HepG2 (cell line): ENCODE measurements at regions not wholly inside any gene's neighbourhood (a gene's known extent, or its start where the extent isn't known, plus 50 kb on each side); places are given as distances from the start of the nearest gene placed in this dataset.

Experiments
- BHLHE40 ChIP-seq: IDR thresholded peaks from 2 replicates; pipeline ENCODE4 v1.6.1; 2011; ENCODE audit warnings: low read length, improper control_type of control experiment
- GATAD2A ChIP-seq: IDR thresholded peaks from 2 replicates; pipeline ENCODE4 v1.6.1; 2016
- KDM2A ChIP-seq: sonication (generic); formaldehyde crosslinking; IDR thresholded peaks from 2 replicates; pipeline ENCODE4 v1.4.0; 2020; ENCODE audit warnings: low read depth, missing genetic modification reagents, borderline replicate concordance
- KDM3A ChIP-seq: IDR thresholded peaks from 2 replicates; pipeline ENCODE4 v1.6.1; 2018; ENCODE audit warnings: low read depth, missing compliant biosample characterization
- KLF16 ChIP-seq, 2 experiments: sonication (generic) in 1 of 2; formaldehyde crosslinking in 1 of 2; IDR thresholded peaks; 2 replicates each; pipeline versions ENCODE4 v1.6.1 to v1.8.0; 2016 to 2023; ENCODE audit warnings: missing genetic modification reagents in 2 of 2, missing compliant biosample characterization in 1 of 2
- LRRFIP1 ChIP-seq: sonication (generic); formaldehyde crosslinking; conservative IDR thresholded peaks from 2 replicates; pipeline ENCODE4 v1.4.0; 2020; ENCODE audit warnings: missing genetic modification reagents
- NCOA2 ChIP-seq: sonication (generic); formaldehyde crosslinking; IDR thresholded peaks from 2 replicates; pipeline ENCODE4 v1.8.0; 2022; ENCODE audit warnings: inconsistent platforms
- SOX5 ChIP-seq: IDR thresholded peaks from 2 replicates; pipeline ENCODE4 v1.6.1; 2016; ENCODE audit warnings: borderline replicate concordance
- THYN1 ChIP-seq: sonication (generic); formaldehyde crosslinking; IDR thresholded peaks from 2 replicates; pipeline ENCODE4 v1.8.1; 2023; ENCODE audit warnings: low read depth, mild to moderate bottlenecking, moderate library complexity, missing genetic modification reagents, borderline replicate concordance
- ZBTB42 ChIP-seq: sonication (generic); formaldehyde crosslinking; IDR thresholded peaks from 2 replicates; pipeline ENCODE4 v1.5.0; 2020; ENCODE audit warnings: mild to moderate bottlenecking, missing genetic modification reagents
- ZFP91 ChIP-seq: sonication (generic); formaldehyde crosslinking; IDR thresholded peaks from 2 replicates; pipeline ENCODE4 v1.9.0; 2022; ENCODE audit warnings: missing genetic modification reagents, mild to moderate bottlenecking, borderline replicate concordance
- ZNF430 ChIP-seq: sonication (generic); formaldehyde crosslinking; IDR thresholded peaks from 2 replicates; pipeline ENCODE4 v1.9.0; 2021; ENCODE audit warnings: mild to moderate bottlenecking, missing genetic modification reagents

GRCh38 chr1:224513787-224514209, 79.2 kb upstream of the WDR26 start (continued):
- TF ChIP-seq LRRFIP1 (CRISPR knock-in tag) (no peak), THYN1 (CRISPR knock-in tag) (no peak), SOX5 (CRISPR knock-in tag) (no peak), GATAD2A (CRISPR knock-in tag) (peak; percentile 22; the same call in 1 of the 2 replicates), BHLHE40 (peak; percentile 79), KDM3A (CRISPR knock-in tag) (peak; percentile 63; the same call in 1 of the 2 replicates), KDM2A (CRISPR knock-in tag) (peak; percentile 64; the same call in 1 of the 2 replicates), KLF16 (CRISPR knock-in tag; IDR thresholded peaks at IDR 0.05) (0 out of 4 replicates have a peak, but pooled peaks of 1 of the 2 experiments have one; percentile 28), ZNF430 (CRISPR knock-in tag) (no peak), ZFP91 (CRISPR knock-in tag) (0 out of 2 replicates have a peak, but pooled peaks have one; percentile 19), ZBTB42 (CRISPR knock-in tag) (no peak), NCOA2 (CRISPR knock-in tag) (0 out of 2 replicates have a peak, but pooled peaks have one; percentile 12)
